ENCODE measurements at regions not wholly inside any gene's neighbourhood (a gene's known extent, or its start where the extent isn't known, plus 50 kb on each side); places are given as distances from the start of the nearest gene placed in this dataset.

DNA sequence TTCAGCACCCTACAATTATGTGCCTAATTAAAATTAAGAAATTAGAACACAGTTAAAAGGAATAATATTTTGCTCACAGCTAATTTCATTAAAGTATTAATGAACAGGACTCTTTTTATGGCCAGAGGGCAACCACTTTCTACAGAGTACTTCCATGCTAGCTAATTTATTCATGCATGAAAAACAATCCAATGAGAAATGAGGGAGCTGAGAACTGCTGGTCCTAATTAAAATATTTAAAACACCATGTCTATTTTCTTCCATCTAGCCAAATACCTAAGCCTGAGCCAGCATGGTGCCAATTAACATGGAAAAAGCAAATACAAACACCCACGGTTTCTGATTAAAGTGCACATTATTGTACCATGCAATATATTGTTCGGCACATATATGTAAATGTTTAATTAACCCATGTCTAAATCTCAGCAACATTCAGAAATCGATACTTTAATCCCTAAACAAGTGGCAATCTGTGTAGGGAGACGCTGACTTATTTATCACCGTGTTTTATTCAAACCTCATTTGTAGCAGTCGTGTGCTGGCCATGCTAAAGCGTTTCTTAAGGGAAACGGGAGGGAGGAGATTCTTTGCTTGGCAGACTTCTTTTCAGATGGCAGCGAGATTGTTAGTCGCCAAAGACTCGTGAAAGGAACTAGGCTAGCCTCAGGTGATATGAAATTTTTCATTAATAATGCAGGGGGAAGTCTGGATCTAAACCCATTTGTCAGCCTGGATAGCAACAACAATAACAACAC lies 193.5 kb downstream of the ANXA2 start:
- Histone ChIP-seq H3K27ac (no peak overlapping the region), H3K9me3 (no peaks in the 10 kb centered on the region), H3K27me3 (peaks cover 0 to 11% of the 10 kb centered on the region in 2 donors), H3K36me3 (no peaks in the 10 kb centered on the region), H3K4me3 (no peak overlapping the region), H3K4me1 (no peaks in the 10 kb centered on the region)
- intact Hi-C loops (cut with DNase I; ENCODE audit: low total_unique reads) = no loop called here
- TF ChIP-seq POLR2A (IDR thresholded peaks at IDR 0.05) (no peak), POLR2AphosphoS5 (IDR thresholded peaks at IDR 0.05) (no peak)
- TF ChIP-seq, protein P1, sequence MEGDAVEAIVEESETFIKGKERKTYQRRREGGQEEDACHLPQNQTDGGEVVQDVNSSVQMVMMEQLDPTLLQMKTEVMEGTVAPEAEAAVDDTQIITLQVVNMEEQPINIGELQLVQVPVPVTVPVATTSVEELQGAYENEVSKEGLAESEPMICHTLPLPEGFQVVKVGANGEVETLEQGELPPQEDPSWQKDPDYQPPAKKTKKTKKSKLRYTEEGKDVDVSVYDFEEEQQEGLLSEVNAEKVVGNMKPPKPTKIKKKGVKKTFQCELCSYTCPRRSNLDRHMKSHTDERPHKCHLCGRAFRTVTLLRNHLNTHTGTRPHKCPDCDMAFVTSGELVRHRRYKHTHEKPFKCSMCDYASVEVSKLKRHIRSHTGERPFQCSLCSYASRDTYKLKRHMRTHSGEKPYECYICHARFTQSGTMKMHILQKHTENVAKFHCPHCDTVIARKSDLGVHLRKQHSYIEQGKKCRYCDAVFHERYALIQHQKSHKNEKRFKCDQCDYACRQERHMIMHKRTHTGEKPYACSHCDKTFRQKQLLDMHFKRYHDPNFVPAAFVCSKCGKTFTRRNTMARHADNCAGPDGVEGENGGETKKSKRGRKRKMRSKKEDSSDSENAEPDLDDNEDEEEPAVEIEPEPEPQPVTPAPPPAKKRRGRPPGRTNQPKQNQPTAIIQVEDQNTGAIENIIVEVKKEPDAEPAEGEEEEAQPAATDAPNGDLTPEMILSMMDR (IDR thresholded peaks at IDR 0.05) = no peak
- no peak for DNase-seq (ENCODE audit: low spot score in 2 of 2)

DNA sequence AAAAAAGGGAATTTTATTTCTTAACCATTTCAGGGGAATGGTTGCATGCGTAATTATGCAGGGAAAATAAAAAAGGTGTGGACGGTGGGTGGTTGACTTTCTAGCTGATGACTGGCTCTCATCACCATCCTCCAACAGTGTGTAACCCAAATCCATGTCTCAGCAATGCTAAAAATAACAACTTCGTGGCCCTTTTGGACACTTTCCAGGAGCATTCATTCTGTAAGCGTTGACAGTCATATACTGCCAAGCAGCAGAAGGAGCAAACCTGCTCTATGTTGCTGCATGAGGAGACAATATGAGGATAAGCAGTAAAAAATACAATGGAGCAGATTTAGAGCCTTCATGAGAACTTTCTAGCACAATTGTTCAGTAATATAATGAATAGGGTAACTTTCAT lies 189.1 kb downstream of the ANXA2 start:
- no peak overlapping the region for H3K4me3 ChIP-seq
- DNase-seq (ENCODE audit: low spot score in 2 of 2) = no peak
- H3K4me1 ChIP-seq = no peaks in the 10 kb centered on the region
- TF ChIP-seq, protein P1 (IDR thresholded peaks at IDR 0.05) = no peak
- TF ChIP-seq POLR2A (IDR thresholded peaks at IDR 0.05) (no peak), POLR2AphosphoS5 (IDR thresholded peaks at IDR 0.05) (no peak)
- H3K9me3 ChIP-seq = no peaks in the 10 kb centered on the region
- no peaks in the 10 kb centered on the region for H3K36me3 ChIP-seq
- intact Hi-C loops (cut with DNase I; ENCODE audit: low total_unique reads) = no loop called here
- H3K27ac ChIP-seq = no peak overlapping the region
- H3K27me3 ChIP-seq = peaks cover 0 to 3% of the 10 kb centered on the region in 2 donors

DNA sequence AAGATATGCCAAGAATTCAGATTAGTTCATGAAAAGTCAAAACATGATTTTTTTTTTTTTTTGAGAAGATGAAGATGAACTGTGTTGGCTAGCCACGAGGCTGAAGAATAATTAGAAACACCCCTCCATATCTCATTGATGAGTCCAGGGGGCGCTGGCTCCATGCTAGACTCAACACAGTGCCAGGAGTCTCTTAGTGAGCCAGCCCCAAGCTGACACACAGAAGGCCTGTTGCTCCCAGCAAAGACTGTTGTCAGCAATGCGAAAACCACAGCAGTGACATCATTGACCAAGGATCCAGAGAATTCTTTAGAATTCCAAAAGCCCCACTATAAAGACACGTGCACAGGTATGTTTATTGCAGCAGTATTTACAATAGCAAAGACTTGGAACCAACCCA lies 185.2 kb downstream of the ANXA2 start:
- Histone ChIP-seq H3K36me3 (no peaks in the 10 kb centered on the region), H3K9me3 (no peaks in the 10 kb centered on the region), H3K27me3 (peaks cover 0 to 7% of the 10 kb centered on the region in 2 donors), H3K4me3 (no peak overlapping the region), H3K4me1 (no peaks in the 10 kb centered on the region), H3K27ac (no peak overlapping the region)
- TF ChIP-seq POLR2AphosphoS5 (IDR thresholded peaks at IDR 0.05) (no peak), POLR2A (IDR thresholded peaks at IDR 0.05) (no peak)
- TF ChIP-seq, protein P1 (IDR thresholded peaks at IDR 0.05) = no peak
- no peak for DNase-seq (ENCODE audit: low spot score in 2 of 2)
- intact Hi-C loops (cut with DNase I; ENCODE audit: low total_unique reads) = no loop called here

DNA sequence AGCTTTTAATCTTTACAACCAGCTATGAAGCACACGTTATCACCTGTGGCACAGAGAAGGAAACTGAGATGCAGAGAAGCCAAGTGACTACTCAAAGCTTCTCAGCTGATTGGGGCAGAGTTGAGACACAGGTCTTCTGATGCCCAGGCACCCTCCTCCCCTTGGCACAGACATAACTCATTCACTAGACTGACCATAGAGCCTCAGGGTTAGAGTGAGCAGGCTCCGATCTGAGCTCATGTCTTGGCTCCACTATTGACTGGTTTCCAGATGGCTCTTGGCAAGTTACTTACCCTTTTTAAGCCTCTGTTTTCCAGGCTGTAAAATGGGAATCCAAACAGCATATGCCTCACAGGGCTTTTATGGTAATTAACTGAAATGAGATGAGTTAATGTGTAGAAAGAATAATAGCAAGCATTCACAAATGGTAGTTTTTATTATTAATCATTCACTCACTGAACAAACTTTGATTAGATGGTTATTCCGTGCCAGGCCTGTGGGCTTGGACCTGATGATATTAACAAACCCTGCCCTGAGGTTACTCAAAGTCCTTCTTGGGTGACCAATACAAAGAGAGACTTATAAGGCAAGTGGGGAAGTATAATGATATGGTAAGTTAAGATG lies 184.3 kb downstream of the ANXA2 start:
- no peaks in the 10 kb centered on the region for H3K4me1 ChIP-seq
- H3K27ac ChIP-seq = no peak overlapping the region
- H3K4me3 ChIP-seq = no peak overlapping the region
- H3K9me3 ChIP-seq = no peaks in the 10 kb centered on the region
- intact Hi-C loops (cut with DNase I; ENCODE audit: low total_unique reads) = no loop called here
- TF ChIP-seq POLR2A (IDR thresholded peaks at IDR 0.05) (no peak), POLR2AphosphoS5 (IDR thresholded peaks at IDR 0.05) (no peak)
- TF ChIP-seq, protein P1 (IDR thresholded peaks at IDR 0.05) = no peak
- peaks cover 0 to 7% of the 10 kb centered on the region in 2 donors for H3K27me3 ChIP-seq
- DNase-seq (ENCODE audit: low spot score in 2 of 2) = no peak
- H3K36me3 ChIP-seq = no peaks in the 10 kb centered on the region

DNA sequence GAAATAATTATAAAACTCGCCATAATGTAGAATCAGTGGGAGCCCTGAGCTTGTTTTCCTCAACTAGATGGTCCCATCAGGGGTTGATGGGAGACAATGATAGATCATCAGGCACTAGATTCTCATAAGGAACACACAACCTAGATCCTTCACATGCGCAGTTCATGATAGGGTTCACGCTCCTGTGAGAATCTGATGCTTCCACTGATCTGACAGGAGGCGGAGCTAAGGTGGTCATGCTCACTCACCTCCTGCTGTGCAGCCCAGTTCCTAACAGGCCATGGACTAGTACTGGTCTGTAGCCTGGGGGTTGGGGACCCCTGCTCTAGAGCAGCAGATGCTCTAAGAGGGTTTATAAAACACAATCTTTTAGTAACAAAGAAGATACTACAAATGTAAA lies 183.6 kb downstream of the ANXA2 start:
- Histone ChIP-seq H3K27ac (no peak overlapping the region), H3K9me3 (no peaks in the 10 kb centered on the region), H3K4me1 (no peaks in the 10 kb centered on the region), H3K27me3 (peaks cover 0 to 7% of the 10 kb centered on the region in 2 donors), H3K4me3 (no peak overlapping the region), H3K36me3 (no peaks in the 10 kb centered on the region)
- intact Hi-C loops (cut with DNase I; ENCODE audit: low total_unique reads) = no loop called here
- DNase-seq (ENCODE audit: low spot score in 2 of 2) = no peak
- TF ChIP-seq POLR2A (IDR thresholded peaks at IDR 0.05) = no peak
- TF ChIP-seq, protein P1 (IDR thresholded peaks at IDR 0.05) = no peak
- no peak for TF ChIP-seq POLR2AphosphoS5 (IDR thresholded peaks at IDR 0.05)

All from breast epithelium (tissue), 4 donors.